ENCODE measurements at regions not wholly inside any gene's neighbourhood (a gene's known extent, or its start where the extent isn't known, plus 50 kb on each side); places are given as distances from the start of the nearest gene placed in this dataset.
A peak's percentile ranks its signal among the peaks of the same experiment; 100 is the strongest.

- no peaks in the 10 kb centered on the region for H3K36me3 Mint-ChIP-seq (ENCODE audit: insufficient read depth)
- H3K4me1 Mint-ChIP-seq (ENCODE audit: low read depth): peaks cover 2% of the 10 kb centered on the region
- no peak overlapping the region for H3K27ac Mint-ChIP-seq
- no peak for DNase-seq (ENCODE audit: low spot score, unreplicated experiment)
- H3K27me3 Mint-ChIP-seq: peaks cover 15% of the 10 kb centered on the region
- TF ChIP-seq, protein P1, sequence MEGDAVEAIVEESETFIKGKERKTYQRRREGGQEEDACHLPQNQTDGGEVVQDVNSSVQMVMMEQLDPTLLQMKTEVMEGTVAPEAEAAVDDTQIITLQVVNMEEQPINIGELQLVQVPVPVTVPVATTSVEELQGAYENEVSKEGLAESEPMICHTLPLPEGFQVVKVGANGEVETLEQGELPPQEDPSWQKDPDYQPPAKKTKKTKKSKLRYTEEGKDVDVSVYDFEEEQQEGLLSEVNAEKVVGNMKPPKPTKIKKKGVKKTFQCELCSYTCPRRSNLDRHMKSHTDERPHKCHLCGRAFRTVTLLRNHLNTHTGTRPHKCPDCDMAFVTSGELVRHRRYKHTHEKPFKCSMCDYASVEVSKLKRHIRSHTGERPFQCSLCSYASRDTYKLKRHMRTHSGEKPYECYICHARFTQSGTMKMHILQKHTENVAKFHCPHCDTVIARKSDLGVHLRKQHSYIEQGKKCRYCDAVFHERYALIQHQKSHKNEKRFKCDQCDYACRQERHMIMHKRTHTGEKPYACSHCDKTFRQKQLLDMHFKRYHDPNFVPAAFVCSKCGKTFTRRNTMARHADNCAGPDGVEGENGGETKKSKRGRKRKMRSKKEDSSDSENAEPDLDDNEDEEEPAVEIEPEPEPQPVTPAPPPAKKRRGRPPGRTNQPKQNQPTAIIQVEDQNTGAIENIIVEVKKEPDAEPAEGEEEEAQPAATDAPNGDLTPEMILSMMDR (IDR thresholded peaks at IDR 0.05; ENCODE audit: unreplicated experiment): no peak
- H3K4me3 Mint-ChIP-seq (ENCODE audit: low read depth): no peak overlapping the region
- no peaks in the 10 kb centered on the region for H3K9me3 Mint-ChIP-seq (ENCODE audit: low read depth)
Observed at GRCh38 chr12:93978553-93978952, 169.8 kb upstream of the PLXNC1 start.

DNA sequence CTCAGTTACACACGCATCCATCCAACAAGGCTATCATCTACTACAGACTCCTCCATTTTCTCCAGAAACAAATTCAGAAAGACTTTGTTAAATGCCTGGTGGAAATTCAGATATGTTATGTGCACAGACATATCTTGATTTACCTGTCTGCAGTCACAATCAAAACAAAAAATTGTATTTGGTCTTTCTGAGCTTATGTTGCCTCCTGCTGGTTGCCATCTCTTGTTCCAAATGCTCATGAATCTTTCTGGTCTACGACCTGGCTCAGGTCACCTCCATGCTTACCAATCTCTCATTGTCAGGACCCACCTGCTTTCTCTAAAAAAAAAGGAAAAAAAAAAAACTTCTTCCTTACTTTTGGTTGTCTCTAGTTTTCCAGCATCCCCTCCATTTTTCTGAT is 169.2 kb upstream of the PLXNC1 start:
- peaks cover 2% of the 10 kb centered on the region for H3K4me1 Mint-ChIP-seq (ENCODE audit: low read depth)
- no peaks in the 10 kb centered on the region for H3K36me3 Mint-ChIP-seq (ENCODE audit: insufficient read depth)

GRCh38 chr12:93980711-93981110 is 167.7 kb upstream of the PLXNC1 start:
- Mint-ChIP-seq H3K27ac (no peak overlapping the region), H3K9me3 (ENCODE audit: low read depth) (no peaks in the 10 kb centered on the region), H3K27me3 (peaks cover 15% of the 10 kb centered on the region), H3K4me3 (ENCODE audit: low read depth) (no peak overlapping the region), H3K4me1 (ENCODE audit: low read depth) (peaks cover 2% of the 10 kb centered on the region), H3K36me3 (ENCODE audit: insufficient read depth) (no peaks in the 10 kb centered on the region)
- no peak for DNase-seq (ENCODE audit: low spot score, unreplicated experiment)
- TF ChIP-seq, protein P1 (IDR thresholded peaks at IDR 0.05; ENCODE audit: unreplicated experiment): no peak

More for the DNA sequence above, 169.2 kb upstream of the PLXNC1 start:
- H3K27me3 Mint-ChIP-seq: peaks cover 15% of the 10 kb centered on the region
- TF ChIP-seq, protein P1 (IDR thresholded peaks at IDR 0.05; ENCODE audit: unreplicated experiment): peak; percentile 41
- no peak overlapping the region for H3K4me3 Mint-ChIP-seq (ENCODE audit: low read depth)
- no peak overlapping the region for H3K27ac Mint-ChIP-seq
- H3K9me3 Mint-ChIP-seq (ENCODE audit: low read depth): no peaks in the 10 kb centered on the region
- DNase-seq (ENCODE audit: low spot score, unreplicated experiment): no peak

DNA sequence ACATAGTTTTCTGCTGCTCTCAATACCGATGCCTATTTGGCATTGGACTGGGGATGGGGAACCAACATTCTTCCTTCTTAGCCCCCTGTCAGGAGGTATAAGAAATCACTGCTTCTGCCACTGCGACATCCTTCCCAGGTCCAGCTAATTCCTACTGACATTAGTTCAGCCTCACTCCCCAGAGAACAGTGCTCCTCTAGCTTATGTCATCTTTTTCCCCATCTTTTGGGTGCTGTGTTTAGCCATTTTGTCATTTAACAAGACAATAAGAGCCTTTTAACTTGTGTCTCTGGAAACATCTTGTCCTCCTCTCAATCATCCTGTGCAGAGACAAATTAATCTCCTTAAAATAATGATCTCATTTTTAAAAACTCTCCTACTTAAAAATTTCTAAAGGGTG is 167.0 kb upstream of the PLXNC1 start:
- H3K27ac Mint-ChIP-seq: no peak overlapping the region
- TF ChIP-seq, protein P1 (IDR thresholded peaks at IDR 0.05; ENCODE audit: unreplicated experiment): no peak
- DNase-seq (ENCODE audit: low spot score, unreplicated experiment): no peak
- peaks cover 9% of the 10 kb centered on the region for H3K27me3 Mint-ChIP-seq
- H3K4me1 Mint-ChIP-seq (ENCODE audit: low read depth): peaks cover 2% of the 10 kb centered on the region
- H3K4me3 Mint-ChIP-seq (ENCODE audit: low read depth): no peak overlapping the region
- H3K36me3 Mint-ChIP-seq (ENCODE audit: insufficient read depth): no peaks in the 10 kb centered on the region
- no peaks in the 10 kb centered on the region for H3K9me3 Mint-ChIP-seq (ENCODE audit: low read depth)

GRCh38 chr12:93982771-93983315 is 165.5 kb upstream of the PLXNC1 start:
- no peak for DNase-seq (ENCODE audit: low spot score, unreplicated experiment)
- Mint-ChIP-seq H3K4me3 (ENCODE audit: low read depth) (no peak overlapping the region), H3K36me3 (ENCODE audit: insufficient read depth) (no peaks in the 10 kb centered on the region), H3K4me1 (ENCODE audit: low read depth) (peaks cover 2% of the 10 kb centered on the region), H3K27ac (peak overlapping the region; percentile 13), H3K27me3 (peaks cover 6% of the 10 kb centered on the region), H3K9me3 (ENCODE audit: low read depth) (no peaks in the 10 kb centered on the region)
- TF ChIP-seq, protein P1 (IDR thresholded peaks at IDR 0.05; ENCODE audit: unreplicated experiment): no peak
